ENCODE measurements at regions not wholly inside any gene's neighbourhood (a gene's known extent, or its start where the extent isn't known, plus 50 kb on each side); places are given as distances from the start of the nearest gene placed in this dataset.
A peak's percentile ranks its signal among the peaks of the same experiment; 100 is the strongest.

DNA sequence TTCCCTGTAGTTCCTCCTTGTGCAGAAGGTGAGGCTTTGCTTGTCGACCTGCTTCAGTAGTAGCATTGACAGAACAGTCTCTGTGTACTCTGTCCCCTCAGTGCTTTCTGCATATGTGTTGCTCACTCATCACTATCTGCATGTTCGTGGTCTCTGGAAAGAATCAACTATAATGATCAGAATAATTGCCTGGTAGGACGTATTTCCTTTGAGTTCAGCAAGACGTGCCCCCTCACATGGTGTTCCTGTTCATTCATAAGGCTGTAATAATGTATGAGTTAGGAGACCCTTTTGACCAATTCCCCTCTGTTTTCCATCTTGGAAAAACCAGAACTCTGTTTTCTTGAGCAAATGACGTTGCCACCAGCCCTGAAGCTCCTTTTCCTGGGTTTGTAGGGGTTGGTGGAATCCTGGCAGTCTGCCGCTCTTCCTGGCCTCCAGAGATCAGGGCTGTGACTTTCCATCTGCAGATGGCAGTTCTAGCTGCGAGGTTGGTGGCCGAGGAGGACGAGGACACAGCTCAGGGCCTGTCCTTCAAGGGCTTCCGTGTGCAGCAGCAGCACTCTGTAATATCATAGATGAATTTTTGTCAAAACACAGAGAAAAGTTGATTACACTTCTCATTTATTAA is 61.9 kb downstream of the EXOSC2 start:
- no peaks in the 10 kb centered on the region for H3K9me3 ChIP-seq (ENCODE audit: control insufficient read depth in 2 of 3, insufficient read depth in 1 of 3, low read length in 3 of 3)
- FAIRE-seq (no peak), DNase-seq (peak in 1 of 5 donors; percentile 66)
- TF ChIP-seq, protein P1, sequence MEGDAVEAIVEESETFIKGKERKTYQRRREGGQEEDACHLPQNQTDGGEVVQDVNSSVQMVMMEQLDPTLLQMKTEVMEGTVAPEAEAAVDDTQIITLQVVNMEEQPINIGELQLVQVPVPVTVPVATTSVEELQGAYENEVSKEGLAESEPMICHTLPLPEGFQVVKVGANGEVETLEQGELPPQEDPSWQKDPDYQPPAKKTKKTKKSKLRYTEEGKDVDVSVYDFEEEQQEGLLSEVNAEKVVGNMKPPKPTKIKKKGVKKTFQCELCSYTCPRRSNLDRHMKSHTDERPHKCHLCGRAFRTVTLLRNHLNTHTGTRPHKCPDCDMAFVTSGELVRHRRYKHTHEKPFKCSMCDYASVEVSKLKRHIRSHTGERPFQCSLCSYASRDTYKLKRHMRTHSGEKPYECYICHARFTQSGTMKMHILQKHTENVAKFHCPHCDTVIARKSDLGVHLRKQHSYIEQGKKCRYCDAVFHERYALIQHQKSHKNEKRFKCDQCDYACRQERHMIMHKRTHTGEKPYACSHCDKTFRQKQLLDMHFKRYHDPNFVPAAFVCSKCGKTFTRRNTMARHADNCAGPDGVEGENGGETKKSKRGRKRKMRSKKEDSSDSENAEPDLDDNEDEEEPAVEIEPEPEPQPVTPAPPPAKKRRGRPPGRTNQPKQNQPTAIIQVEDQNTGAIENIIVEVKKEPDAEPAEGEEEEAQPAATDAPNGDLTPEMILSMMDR (IDR thresholded peaks at IDR 0.05; ENCODE audit: borderline replicate concordance, extremely low read depth, insufficient read depth), result no peak
- no peak overlapping the region for H3K27ac ChIP-seq (ENCODE audit: low read depth in 2 of 2, low read length in 2 of 2)
- no peaks in the 10 kb centered on the region for H3K27me3 ChIP-seq (ENCODE audit: control insufficient read depth, insufficient read depth, low read length)
- no peak overlapping the region for H3K9ac ChIP-seq (ENCODE audit: low read length in 3 of 3)
- H3K4me1 ChIP-seq (ENCODE audit: control insufficient read depth in 2 of 3, insufficient read depth in 2 of 3, low read depth in 1 of 3, low read length in 3 of 3), result peaks cover 0 to 13% (median 6%) of the 10 kb centered on the region in 3 donors
- intact Hi-C loops (cut with DNase I), result no loop called here
- no peaks in the 10 kb centered on the region for H3K36me3 ChIP-seq (ENCODE audit: control insufficient read depth in 2 of 3, insufficient read depth in 3 of 3, low read length in 3 of 3)
- no peak overlapping the region for H3K4me3 ChIP-seq (ENCODE audit: low read length in 3 of 3)

DNA sequence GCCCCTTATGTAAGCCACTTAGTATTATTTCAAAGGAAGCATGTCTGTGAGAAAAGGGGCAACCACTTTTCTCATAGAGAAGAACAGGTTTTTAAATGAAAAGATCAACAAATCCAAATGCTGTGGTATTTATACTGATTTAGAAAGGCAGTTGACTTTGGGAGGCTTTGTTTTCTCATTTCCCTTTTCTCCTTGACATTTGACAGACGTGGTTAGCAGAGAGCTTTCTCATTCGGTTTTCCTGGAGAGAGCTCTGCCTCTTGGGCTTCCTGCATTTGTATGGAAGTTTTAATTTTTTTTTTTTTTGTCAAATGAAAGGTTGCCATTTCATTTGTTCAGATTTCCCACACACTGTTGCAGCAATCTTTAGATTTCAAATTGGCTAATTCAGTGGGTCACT is 62.5 kb downstream of the EXOSC2 start:
- Histone ChIP-seq H3K9ac (ENCODE audit: low read length in 3 of 3) (no peak overlapping the region), H3K9me3 (ENCODE audit: control insufficient read depth in 2 of 3, insufficient read depth in 1 of 3, low read length in 3 of 3) (no peaks in the 10 kb centered on the region), H3K4me3 (ENCODE audit: low read length in 3 of 3) (no peak overlapping the region), H3K27ac (ENCODE audit: low read depth in 2 of 2, low read length in 2 of 2) (no peak overlapping the region), H3K36me3 (ENCODE audit: control insufficient read depth in 2 of 3, insufficient read depth in 3 of 3, low read length in 3 of 3) (no peaks in the 10 kb centered on the region), H3K4me1 (ENCODE audit: control insufficient read depth in 2 of 3, insufficient read depth in 2 of 3, low read depth in 1 of 3, low read length in 3 of 3) (peaks cover 0 to 13% (median 6%) of the 10 kb centered on the region in 3 donors), H3K27me3 (ENCODE audit: control insufficient read depth, insufficient read depth, low read length) (no peaks in the 10 kb centered on the region)
- TF ChIP-seq, protein P1 (IDR thresholded peaks at IDR 0.05; ENCODE audit: borderline replicate concordance, extremely low read depth, insufficient read depth), result no peak
- intact Hi-C loops (cut with DNase I), result no loop called here
- DNase-seq (no peak), FAIRE-seq (no peak)

DNA sequence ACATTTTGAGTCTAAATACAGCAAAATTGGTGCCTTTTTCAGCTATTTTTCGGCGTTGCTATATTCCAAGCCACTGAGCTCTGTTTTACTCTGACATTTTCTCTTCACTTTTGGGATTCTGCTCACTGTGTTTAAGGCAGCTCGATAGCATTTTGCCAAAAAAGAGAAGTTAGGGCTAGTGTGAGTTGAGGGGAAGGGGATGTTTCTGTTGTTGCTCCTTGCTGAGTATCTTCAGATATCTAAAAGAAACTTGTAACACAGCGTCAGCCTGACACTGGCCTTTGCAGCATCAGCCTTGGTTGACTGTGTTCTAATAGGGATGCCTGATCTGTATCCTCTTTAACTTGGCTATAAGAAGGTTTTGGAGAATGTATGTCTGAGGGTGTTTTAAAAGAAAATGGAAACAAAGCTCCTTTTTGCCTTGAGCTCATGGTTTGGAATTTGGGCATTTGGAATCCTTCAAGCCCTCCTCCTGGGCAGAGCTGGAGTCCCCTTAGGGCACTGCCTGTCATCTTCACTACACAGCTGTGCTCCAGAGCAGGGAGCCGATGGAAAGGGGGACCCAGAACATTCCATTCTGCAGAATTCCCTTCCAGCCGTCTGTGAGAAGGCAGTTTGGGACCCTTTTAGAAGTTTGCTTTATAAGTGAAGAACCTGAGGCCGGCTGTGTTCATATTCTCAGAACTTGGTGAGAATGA is 63.0 kb downstream of the EXOSC2 start:
- Histone ChIP-seq H3K4me3 (ENCODE audit: low read length in 3 of 3) (no peak overlapping the region), H3K4me1 (ENCODE audit: control insufficient read depth in 2 of 3, insufficient read depth in 2 of 3, low read depth in 1 of 3, low read length in 3 of 3) (peaks cover 0 to 13% (median 6%) of the 10 kb centered on the region in 3 donors), H3K9me3 (ENCODE audit: control insufficient read depth in 2 of 3, insufficient read depth in 1 of 3, low read length in 3 of 3) (no peaks in the 10 kb centered on the region), H3K27ac (ENCODE audit: low read depth in 2 of 2, low read length in 2 of 2) (no peak overlapping the region), H3K36me3 (ENCODE audit: control insufficient read depth in 2 of 3, insufficient read depth in 3 of 3, low read length in 3 of 3) (no peaks in the 10 kb centered on the region), H3K9ac (ENCODE audit: low read length in 3 of 3) (no peak overlapping the region), H3K27me3 (ENCODE audit: control insufficient read depth, insufficient read depth, low read length) (no peaks in the 10 kb centered on the region)
- intact Hi-C loops (cut with DNase I), result no loop called here
- no peak for DNase-seq
- TF ChIP-seq, protein P1 (IDR thresholded peaks at IDR 0.05; ENCODE audit: borderline replicate concordance, extremely low read depth, insufficient read depth), result no peak
- no peak for FAIRE-seq

Measured in kidney (tissue), 13 donors.